ENCODE measurements at regions not wholly inside any gene's neighbourhood (a gene's known extent, or its start where the extent isn't known, plus 50 kb on each side); places are given as distances from the start of the nearest gene placed in this dataset.

- TF ChIP-seq CTCF (IDR thresholded peaks at IDR 0.05; ENCODE audit: insufficient read depth, low read length, missing control alignments), result no peak
- ChIA-PET POLR2A (no interaction called here), CTCF (interaction anchor here (1.0 to 2.8 kb wide), 4 partner anchors 12 to 139 kb away, joined by 3 to 8 read pairs (median 6); no protein-coding TSS in a partner anchor)
- H3K4me3 ChIP-seq (ENCODE audit: low read depth, low read length), result no peak overlapping the region
- DNase-seq (ENCODE audit: low read depth, low spot score), result no peak
Measured at GRCh38 chr2:7673101-7673500, 755.9 kb downstream of the RNF144A start.

GRCh38 chr2:7673853-7674252 is 756.6 kb downstream of the RNF144A start:
- no peak for TF ChIP-seq CTCF (IDR thresholded peaks at IDR 0.05; ENCODE audit: insufficient read depth, low read length, missing control alignments)
- ChIA-PET CTCF (interaction anchor here (1.1 to 2.8 kb wide), 3 partner anchors 15 to 247 kb away, joined by 3 to 8 read pairs (median 7); no protein-coding TSS in a partner anchor), POLR2A (no interaction called here)
- DNase-seq (ENCODE audit: low read depth, low spot score), result no peak
- no peak overlapping the region for H3K4me3 ChIP-seq (ENCODE audit: low read depth, low read length)

- CTCF ChIA-PET, result interaction anchor here (2.0 to 2.8 kb wide), 2 partner anchors 15 to 248 kb away, joined by 7 to 8 read pairs; no protein-coding TSS in a partner anchor
- no peak overlapping the region for H3K4me3 ChIP-seq (ENCODE audit: low read depth, low read length)
- POLR2A ChIA-PET, result no interaction called here
- no peak for TF ChIP-seq CTCF (IDR thresholded peaks at IDR 0.05; ENCODE audit: insufficient read depth, low read length, missing control alignments)
- DNase-seq (ENCODE audit: low read depth, low spot score), result no peak
Measured at GRCh38 chr2:7674606-7675005, 757.4 kb downstream of the RNF144A start.

GRCh38 chr2:7676714-7677113 is 759.5 kb downstream of the RNF144A start:
- TF ChIP-seq CTCF (IDR thresholded peaks at IDR 0.05; ENCODE audit: insufficient read depth, low read length, missing control alignments), result no peak
- DNase-seq (ENCODE audit: low read depth, low spot score), result no peak
- CTCF ChIA-PET, result interaction anchor here (1.1 kb wide), 1 partner anchor 9 kb away, joined by 3 read pairs; no protein-coding TSS in a partner anchor
- H3K4me3 ChIP-seq (ENCODE audit: low read depth, low read length), result no peak overlapping the region
- POLR2A ChIA-PET, result no interaction called here

- CTCF ChIA-PET, result no interaction called here
- no peak for TF ChIP-seq CTCF (IDR thresholded peaks at IDR 0.05; ENCODE audit: insufficient read depth, low read length, missing control alignments)
- no peak overlapping the region for H3K4me3 ChIP-seq (ENCODE audit: low read depth, low read length)
- POLR2A ChIA-PET, result no interaction called here
- no peak for DNase-seq (ENCODE audit: low read depth, low spot score)
Measured at GRCh38 chr2:7681881-7682461, 764.8 kb downstream of the RNF144A start.

GRCh38 chr2:7683196-7683595 is 766.0 kb downstream of the RNF144A start:
- TF ChIP-seq CTCF (IDR thresholded peaks at IDR 0.05; ENCODE audit: insufficient read depth, low read length, missing control alignments), result no peak
- no peak overlapping the region for H3K4me3 ChIP-seq (ENCODE audit: low read depth, low read length)
- no peak for DNase-seq (ENCODE audit: low read depth, low spot score)
- ChIA-PET POLR2A (no interaction called here), CTCF (interaction anchor here (1.2 kb wide), 1 partner anchor 256 kb away, joined by 3 read pairs; no protein-coding TSS in a partner anchor)
